ENCODE measurements at regions not wholly inside any gene's neighbourhood (a gene's known extent, or its start where the extent isn't known, plus 50 kb on each side); places are given as distances from the start of the nearest gene placed in this dataset.

DNA sequence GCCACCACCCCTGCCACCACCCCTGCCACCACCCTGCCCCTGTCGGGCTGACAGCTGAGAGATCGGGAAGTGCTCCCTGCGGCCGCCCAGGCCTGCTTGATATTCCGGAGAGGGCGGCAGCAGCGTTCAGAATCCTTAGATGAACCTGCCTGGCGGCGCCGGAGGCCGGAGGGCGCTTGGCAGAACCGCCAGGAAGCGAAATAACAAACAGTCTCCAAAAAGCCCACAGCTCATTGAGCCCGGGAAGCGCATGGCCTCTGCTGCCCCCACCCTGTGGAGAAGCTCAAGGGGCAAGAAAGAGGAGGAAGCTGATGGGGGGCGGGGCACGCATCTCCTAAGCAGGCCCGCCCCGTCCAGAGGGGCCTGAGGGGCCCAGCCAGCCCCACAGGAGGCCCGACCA lies 92.2 kb upstream of the MBOAT2 start:
- TF ChIP-seq, protein P1, sequence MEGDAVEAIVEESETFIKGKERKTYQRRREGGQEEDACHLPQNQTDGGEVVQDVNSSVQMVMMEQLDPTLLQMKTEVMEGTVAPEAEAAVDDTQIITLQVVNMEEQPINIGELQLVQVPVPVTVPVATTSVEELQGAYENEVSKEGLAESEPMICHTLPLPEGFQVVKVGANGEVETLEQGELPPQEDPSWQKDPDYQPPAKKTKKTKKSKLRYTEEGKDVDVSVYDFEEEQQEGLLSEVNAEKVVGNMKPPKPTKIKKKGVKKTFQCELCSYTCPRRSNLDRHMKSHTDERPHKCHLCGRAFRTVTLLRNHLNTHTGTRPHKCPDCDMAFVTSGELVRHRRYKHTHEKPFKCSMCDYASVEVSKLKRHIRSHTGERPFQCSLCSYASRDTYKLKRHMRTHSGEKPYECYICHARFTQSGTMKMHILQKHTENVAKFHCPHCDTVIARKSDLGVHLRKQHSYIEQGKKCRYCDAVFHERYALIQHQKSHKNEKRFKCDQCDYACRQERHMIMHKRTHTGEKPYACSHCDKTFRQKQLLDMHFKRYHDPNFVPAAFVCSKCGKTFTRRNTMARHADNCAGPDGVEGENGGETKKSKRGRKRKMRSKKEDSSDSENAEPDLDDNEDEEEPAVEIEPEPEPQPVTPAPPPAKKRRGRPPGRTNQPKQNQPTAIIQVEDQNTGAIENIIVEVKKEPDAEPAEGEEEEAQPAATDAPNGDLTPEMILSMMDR (IDR thresholded peaks at IDR 0.05): no peak
- no peak for TF ChIP-seq POLR2A (IDR thresholded peaks at IDR 0.05)

Data from testis (tissue), 2 donors.